Choroid plexus epithelial cell (primary cell): ENCODE measurements at regions not wholly inside any gene's neighbourhood (a gene's known extent, or its start where the extent isn't known, plus 50 kb on each side); places are given as distances from the start of the nearest gene placed in this dataset.

Experiments
- DNase-seq: peaks from one replicate; pipeline ENCODE4 v3.0.0-alpha.2; 2010; ENCODE audit warnings: low read depth
- H3K4me3 ChIP-seq: 2 replicates; pipeline ENCODE4 v1.5.1; 2011; ENCODE audit warnings: low read depth, mild to moderate bottlenecking, control low read depth, low read length, moderate library complexity
- TF ChIP-seq, protein P1 (sequence below): conservative IDR thresholded peaks from 2 replicates; pipeline ENCODE4 v1.5.1; 2011; ENCODE audit warnings: low read depth, mild to moderate bottlenecking, control low read depth, inconsistent platforms, low read length, moderate library complexity

DNA sequence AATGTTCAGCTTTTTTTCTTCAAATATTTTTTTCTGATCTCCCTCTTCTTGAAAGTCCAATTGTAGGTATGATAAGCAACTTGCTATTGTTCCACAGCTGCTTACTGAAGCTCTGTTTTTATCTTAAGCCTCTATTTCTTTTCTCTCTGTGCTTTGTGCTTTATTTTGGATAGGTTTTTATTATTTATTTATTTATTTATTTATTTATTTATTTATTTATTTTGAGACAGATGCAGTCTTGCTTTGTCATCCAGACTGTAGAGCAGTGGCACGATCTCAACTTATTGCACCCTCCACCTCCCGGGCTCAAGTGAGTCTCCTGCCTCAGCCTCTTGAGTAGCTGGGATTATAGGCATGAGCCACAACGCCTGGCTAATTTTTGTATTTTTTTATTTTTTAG, 199.4 kb downstream of the KLF12 start:
- no peak overlapping the region for H3K4me3 ChIP-seq
- TF ChIP-seq, protein P1, sequence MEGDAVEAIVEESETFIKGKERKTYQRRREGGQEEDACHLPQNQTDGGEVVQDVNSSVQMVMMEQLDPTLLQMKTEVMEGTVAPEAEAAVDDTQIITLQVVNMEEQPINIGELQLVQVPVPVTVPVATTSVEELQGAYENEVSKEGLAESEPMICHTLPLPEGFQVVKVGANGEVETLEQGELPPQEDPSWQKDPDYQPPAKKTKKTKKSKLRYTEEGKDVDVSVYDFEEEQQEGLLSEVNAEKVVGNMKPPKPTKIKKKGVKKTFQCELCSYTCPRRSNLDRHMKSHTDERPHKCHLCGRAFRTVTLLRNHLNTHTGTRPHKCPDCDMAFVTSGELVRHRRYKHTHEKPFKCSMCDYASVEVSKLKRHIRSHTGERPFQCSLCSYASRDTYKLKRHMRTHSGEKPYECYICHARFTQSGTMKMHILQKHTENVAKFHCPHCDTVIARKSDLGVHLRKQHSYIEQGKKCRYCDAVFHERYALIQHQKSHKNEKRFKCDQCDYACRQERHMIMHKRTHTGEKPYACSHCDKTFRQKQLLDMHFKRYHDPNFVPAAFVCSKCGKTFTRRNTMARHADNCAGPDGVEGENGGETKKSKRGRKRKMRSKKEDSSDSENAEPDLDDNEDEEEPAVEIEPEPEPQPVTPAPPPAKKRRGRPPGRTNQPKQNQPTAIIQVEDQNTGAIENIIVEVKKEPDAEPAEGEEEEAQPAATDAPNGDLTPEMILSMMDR: no peak
- no peak for DNase-seq

DNA sequence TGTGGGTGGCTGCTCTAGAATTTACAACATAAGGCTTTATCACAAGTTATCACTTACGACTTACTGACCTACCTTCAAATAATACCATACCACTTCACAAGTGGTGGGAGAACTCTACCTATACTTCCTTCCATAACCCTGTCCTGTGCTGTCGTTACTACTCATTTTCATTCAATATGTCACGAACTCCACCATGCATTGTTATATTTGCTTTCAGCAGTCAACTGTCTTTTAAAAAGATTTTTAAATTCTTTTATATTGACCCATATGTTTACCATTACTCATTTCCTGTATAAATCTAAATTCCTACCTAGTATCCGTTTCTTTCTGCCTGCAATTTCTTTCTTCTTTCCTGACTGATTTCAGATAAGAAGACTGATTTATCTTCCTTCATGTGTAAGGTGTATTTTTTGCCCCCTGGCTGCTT, 200.0 kb downstream of the KLF12 start:
- H3K4me3 ChIP-seq: no peak overlapping the region
- no peak for DNase-seq
- TF ChIP-seq, protein P1: no peak

DNA sequence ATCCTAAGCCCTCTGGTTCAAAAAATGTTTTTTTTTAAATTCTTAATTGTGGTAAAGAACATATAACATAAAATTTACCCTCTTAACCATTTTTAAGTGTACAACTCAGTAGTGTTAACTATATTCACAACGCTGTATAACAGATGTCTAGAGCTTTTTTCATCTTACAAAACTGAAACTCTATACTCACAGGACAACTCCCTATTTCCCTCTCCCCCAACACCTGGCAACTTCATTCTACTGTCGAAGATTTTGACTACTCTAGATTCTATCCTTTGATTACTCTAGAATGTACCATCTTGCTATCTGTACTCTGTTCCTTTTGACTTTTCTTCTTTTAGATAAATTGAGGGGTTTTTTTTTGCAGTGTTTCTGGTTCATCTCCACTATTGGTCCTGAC, 200.4 kb downstream of the KLF12 start:
- H3K4me3 ChIP-seq: no peak overlapping the region
- no peak for DNase-seq
- TF ChIP-seq, protein P1: no peak

DNA sequence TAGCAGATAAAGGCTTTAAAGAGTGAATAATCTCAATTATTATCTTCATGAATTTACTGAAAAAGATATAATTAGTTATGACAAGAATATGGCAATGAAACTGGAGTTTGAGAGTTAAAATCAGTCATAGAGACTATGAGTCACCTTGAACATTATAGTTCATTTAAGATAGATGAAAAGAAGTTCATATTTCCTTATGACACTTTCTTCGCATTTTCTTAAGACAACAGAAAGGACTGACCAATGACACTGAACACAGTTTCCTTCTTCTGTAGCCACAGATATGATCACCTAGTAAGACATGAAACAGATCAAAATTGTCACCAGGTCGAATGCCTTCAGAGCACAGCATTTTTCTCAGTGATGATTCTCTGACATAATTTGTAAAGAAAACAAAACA, 202.1 kb downstream of the KLF12 start:
- no peak overlapping the region for H3K4me3 ChIP-seq
- TF ChIP-seq, protein P1: no peak
- no peak for DNase-seq

DNA sequence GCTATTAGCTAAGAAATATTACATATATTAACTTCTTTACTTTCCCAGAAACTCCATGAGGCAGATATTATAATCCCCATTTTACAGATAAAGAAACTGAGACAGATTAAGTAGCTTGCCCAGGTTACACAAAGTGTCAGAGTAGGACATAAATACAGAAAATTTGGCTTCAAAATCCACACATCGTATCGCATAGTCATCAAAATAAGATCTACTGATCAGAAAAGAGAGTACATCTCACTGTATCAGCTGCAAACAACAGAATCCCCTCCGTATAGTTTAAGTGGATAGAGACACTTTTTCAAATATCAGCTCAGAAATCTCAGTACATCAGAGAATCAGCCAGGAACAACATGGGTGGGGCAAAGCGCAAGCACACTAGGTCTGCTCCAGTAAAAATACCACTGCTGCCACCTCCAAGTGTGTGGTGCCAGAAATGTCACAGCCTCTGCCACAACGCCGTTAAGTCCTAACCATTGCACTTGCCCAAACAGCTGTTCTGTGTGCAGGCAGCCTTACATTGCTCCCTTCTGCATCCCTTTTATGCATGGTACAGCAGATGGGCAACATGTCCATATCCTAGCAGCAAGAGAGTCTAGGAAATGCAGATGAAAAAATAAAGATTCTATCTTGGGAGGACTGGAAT, 204.8 kb downstream of the KLF12 start:
- no peak for DNase-seq
- H3K4me3 ChIP-seq: no peak overlapping the region
- TF ChIP-seq, protein P1: no peak

DNA sequence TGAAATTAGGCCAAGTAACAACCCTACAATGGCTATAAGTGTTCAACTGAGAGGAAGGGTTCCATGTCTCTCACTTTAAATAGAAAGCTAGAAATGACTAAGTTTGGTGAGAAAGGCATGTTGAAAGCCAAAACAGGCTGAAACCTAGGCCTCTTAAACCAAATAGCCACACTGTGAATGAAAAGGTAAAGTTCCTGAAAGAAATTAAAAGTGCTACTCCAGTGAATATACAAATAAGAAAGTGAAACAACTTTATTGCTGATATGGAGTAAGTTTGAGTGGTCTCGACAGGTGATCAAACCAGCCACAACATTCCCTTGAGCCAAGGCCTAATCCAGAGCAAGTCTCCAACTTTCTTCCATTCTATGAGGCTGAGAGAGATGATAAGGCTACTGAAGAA, 209.6 kb downstream of the KLF12 start:
- TF ChIP-seq, protein P1: no peak
- DNase-seq: no peak
- no peak overlapping the region for H3K4me3 ChIP-seq
